Skin epidermis (tissue), 12 donors: ENCODE measurements at regions not wholly inside any gene's neighbourhood (a gene's known extent, or its start where the extent isn't known, plus 50 kb on each side); places are given as distances from the start of the nearest gene placed in this dataset.
"Not testable (repeated sequence)": the region's sequence is repeated elsewhere in the genome, so short reads cannot be mapped to it uniquely, and the experiment has no call there.

ENCODE experiments used
- H3K27ac ChIP-seq, 21 experiments: fragments of 200-600 bp; sonication (generic) in 11 of 21; one replicate each; pipeline ENCODE4 v1.5.0; 2020; ENCODE audit warnings: mild to moderate bottlenecking in 3 of 21, inconsistent platforms in 2 of 21, moderate library complexity in 2 of 21
- H3K4me3 ChIP-seq, 7 experiments: fragments of 200-600 bp; sonication (generic) in 2 of 7; one replicate each; pipeline ENCODE4 v1.5.0; 2020; ENCODE audit warnings: inconsistent platforms in 2 of 7, mild to moderate bottlenecking in 2 of 7, moderate library complexity in 1 of 7

GRCh38 chr4:151518359-151518758 is 109.4 kb downstream of the FHIP1A start:
- Histone ChIP-seq H3K4me3 (no peak overlapping the region), H3K27ac (no peak overlapping the region)

DNA sequence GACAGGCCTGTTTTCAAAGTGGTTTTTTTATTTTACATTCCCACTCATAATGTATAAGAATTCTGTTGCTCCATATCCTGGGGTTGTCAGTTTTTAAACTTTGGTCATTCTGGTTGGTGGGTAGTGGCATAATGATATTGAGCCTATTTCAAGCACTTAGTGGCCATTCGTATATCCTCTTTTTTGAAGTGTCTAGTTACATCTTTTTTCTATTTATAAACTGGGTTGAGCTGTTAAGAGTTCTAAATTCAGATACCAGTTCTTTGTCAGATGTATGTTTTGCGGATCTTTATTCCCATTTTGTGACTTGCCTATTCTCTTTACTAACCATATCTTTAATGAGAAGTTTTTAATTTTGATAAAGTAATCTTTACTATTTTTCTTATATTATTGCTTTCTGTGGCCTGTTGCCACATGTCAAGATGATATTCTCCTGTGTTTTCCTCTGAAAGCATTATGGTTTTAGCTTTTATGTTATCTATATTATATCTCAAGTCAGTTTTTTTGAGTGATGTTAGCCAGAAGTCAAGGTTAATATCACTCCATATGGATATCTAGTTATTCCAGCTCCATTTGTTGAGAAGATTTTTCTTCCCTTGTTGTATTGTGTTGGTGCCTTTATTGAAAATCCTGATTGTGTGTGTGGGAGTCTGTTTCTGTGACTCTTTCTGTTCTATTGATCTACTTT is 110.9 kb downstream of the FHIP1A start:
- H3K4me3 ChIP-seq = no peak overlapping the region

DNA sequence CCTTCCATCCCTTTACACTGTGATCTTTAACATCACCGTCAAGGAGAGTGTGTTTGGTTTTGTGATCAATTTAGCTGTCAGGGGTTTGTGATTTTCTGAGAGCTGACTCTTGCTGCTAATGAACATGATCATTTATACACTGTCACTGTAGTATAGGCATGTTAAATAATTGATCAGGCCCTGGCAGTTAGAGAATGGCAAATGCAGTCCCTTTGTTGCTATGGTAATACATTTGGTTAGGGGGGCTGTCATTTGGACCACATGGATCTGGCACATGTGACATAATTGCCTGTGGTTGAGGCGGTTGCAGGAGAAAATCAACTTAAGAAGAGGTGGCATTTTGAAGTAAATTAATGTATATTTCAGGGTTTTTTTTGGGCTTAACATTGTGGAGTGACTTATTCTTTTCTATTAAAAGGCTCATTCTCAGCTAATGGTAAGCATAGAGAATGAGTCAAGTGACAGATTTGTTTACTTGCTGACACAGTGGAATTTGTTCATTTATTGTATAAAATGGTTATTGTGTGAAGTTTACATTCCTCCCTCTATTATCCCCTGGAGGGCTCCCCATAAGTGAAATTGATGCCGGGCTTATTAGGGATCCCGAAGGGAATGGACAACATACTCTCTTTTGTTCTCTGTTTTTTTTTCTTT is 114.0 kb downstream of the FHIP1A start:
- H3K4me3 ChIP-seq = no peak overlapping the region
- H3K27ac ChIP-seq = no peak overlapping the region

More for the DNA sequence above, 110.9 kb downstream of the FHIP1A start:
- H3K27ac ChIP-seq = no peak overlapping the region

GRCh38 chr4:151524610-151525009 is 115.6 kb downstream of the FHIP1A start:
- Histone ChIP-seq H3K27ac (no peak overlapping the region), H3K4me3 (no peak overlapping the region)

DNA sequence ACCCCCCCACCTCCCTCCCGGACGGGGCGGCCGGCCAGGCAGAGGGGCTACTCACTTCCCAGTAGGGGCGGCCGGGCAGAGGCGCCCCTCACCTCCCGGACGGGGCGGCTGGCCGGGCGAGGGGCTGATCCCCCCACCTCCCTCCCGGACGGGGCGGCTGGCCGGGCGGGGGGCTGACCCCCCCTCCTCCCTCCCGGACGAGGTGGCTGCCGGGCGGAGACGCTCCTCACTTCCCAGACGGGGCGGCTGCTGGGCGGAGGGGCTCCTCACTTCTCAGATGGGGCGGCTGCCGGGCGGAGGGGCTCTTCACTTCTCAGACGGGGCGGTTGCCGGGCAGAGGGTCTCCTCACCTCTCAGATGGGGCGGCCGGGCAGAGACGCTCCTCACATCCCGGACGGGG is 117.5 kb downstream of the FHIP1A start:
- peak overlapping the region in 2 of 21 experiments; percentile 12 to 54 for H3K27ac ChIP-seq
- not testable (repeated sequence) for H3K4me3 ChIP-seq

DNA sequence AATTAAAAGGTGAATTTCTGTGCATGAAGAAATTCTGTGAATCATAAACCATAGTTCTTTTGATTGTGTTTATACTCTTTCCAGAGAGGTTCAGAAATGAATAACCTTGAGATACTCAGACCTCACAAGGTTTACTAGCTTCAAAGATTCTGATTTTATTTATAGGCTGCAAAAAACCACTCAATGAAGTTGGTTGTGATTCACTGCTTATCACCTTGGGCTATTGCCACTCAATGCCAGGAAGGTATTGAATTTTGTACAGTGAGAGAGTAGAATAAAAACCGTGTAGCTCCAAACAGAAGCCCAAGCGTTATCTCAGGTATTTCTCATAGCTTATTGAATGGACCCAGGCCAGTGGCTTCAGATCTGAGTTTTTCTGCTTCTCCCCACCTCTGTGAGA is 118.7 kb downstream of the FHIP1A start:
- no peak overlapping the region for H3K4me3 ChIP-seq
- no peak overlapping the region for H3K27ac ChIP-seq

GRCh38 chr4:151529187-151529586 is 120.2 kb downstream of the FHIP1A start:
- no peak overlapping the region for H3K27ac ChIP-seq

DNA sequence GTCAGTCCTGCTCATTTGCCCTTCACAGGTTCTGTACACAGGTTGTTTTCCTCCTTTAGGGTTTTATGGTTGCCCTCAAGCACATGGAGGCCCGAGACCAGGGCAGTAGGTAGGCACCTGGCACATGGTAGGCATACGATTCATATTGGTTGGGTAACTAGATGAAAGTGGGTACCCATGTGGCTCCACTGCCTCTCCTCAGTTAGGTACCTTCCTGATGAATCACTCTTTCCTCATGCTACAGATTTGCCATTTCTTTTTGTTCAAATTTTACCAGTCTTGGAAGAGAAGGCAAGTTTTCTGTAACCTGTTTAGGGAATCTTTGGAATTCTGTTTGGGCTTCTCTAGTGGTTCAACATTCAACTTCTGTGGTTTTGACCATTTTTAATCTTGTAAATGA is 121.3 kb downstream of the FHIP1A start:
- H3K4me3 ChIP-seq = no peak overlapping the region
- no peak overlapping the region for H3K27ac ChIP-seq

More at GRCh38 chr4:151529187-151529586, 120.2 kb downstream of the FHIP1A start:
- no peak overlapping the region for H3K4me3 ChIP-seq

DNA sequence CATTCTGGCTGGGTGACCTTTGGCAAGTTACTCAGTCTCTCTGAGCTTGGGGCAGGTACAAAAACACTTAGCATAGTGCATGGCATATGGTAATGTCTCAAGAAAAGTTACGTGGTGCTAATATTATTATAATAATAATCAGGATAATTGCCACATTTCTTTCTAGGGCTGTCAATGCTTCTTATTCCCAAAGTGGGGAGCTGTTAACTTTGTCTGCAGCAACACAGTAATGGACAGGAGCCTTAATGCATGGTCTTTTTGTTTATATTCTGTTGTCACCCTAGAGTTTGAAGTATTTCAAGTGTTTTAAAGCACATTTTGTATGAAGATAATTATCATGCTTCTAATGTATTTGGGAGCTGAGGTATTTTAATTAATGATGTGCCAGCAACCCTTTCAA is 121.8 kb downstream of the FHIP1A start:
- Histone ChIP-seq H3K27ac (no peak overlapping the region), H3K4me3 (no peak overlapping the region)

DNA sequence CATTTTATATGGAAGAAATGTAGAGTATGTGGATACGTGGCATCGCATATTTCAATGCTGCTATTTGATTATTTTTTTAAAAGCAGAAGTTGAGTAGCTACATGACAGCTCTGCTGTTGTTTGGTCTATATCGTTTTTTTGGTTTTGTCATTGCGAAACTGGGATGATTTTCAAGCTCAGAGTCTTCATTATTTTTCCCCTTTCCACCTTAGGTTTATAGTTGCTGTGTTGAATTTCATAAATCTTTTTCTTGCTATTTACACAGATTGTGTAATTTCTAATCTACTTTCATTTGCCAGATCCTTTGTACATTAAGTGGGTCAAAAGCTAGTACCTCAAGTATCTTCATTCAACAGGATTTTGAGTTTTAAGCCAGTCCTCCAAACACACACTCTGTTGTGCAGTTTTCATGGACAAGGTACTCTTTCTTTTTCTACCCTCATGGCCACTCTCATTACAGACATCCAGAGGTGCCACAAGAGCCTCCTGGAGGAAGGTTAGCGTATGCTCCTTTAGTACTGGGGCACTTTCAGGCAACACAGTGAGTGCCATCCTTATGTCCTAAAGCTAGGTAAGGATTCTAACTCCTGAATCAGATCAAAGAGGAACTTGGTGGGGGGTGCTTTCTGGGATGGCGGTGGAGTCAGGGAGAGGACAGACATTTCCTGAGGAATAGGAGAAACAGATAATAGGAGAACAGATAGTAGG is 123.2 kb downstream of the FHIP1A start:
- H3K4me3 ChIP-seq = no peak overlapping the region

DNA sequence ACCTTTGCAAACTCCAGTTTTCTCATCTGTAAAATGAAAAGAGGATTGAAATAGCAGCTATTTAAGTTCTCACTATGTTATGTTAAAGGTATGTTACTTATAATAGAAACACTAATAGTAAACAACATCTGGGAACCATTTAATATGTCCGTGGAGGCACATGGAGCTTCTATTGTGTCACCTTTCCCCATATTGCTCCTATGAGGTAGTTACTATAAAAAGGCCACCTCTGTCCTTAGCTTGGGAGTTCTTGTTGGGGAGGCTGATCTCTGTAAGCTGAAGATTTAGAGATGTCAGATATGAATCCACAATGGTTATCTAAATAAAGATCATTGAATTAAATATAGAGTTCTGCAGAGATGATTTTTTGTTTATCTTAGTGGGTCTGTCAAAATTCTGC is 125.2 kb downstream of the FHIP1A start:
- no peak overlapping the region for H3K27ac ChIP-seq
- H3K4me3 ChIP-seq = no peak overlapping the region

More for the DNA sequence above, 123.2 kb downstream of the FHIP1A start:
- no peak overlapping the region for H3K27ac ChIP-seq

DNA sequence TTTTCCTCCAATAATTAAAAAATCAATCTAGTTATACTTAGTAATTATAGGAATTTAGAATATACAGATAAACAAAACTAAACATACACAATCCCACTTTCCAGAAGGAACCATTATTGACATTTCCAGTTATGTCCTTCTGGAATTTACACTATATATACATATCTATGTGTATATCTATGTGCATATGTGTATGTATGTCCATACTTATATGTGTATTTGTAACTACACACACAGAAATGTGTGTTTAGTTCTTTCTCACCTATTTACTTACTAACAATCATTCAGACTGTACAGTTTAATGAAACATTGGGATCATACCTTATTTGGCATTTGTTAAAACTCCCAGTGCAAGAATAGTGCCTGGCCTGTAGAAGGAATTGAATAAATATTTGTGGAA is 126.4 kb downstream of the FHIP1A start:
- Histone ChIP-seq H3K4me3 (no peak overlapping the region), H3K27ac (no peak overlapping the region)

GRCh38 chr4:151537687-151538086 is 128.7 kb downstream of the FHIP1A start:
- no peak overlapping the region for H3K27ac ChIP-seq
- H3K4me3 ChIP-seq = no peak overlapping the region

DNA sequence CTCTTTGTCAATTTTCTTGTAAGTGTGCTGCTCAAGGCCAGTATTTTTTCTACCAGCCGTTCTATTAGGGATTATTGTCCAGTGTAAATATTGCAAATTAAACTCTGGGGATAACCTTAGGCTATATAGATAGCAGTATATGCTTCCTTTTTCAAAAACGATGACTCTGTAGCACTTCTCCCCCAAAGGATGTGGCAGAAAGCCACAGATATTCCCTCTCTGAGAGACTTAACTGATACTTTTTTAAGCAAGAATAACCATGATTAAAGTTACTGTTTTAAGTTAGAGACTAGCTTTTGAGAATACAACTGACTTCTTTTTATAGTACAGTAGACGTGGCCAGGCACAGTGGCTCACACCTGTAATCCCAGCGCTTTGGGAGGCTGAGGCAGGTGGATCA is 130.0 kb downstream of the FHIP1A start:
- Histone ChIP-seq H3K4me3 (no peak overlapping the region), H3K27ac (no peak overlapping the region)

DNA sequence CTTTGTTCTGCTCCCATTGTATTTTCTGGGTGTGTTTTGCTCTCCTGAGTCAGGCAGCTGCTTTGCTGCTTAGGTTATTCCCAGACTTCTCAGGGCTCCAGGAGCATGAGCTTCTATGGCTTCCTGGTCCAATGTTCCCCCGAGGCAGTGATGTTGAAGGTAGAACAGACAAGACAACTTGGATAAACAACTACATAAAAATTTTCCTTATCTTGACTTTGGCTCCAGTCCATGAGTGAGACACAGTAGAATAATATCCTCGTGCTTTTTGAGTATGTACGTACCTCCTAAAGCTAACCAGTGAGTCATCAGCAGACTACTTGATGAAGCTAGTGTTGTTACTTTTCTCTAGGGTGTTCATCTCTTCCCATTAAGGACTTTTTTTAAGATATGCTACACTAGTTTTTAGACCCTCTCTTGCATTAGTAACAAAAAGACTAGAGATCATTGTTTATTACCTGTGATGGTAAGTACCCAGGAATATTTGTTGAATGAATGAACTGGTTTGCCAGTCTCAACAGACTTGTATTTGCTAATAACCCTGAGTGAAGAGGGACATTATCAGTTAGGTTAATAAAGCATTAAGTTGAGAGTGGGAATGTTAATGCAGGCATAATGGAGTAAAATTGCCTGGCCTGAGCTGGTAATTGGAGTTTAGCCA is 131.9 kb downstream of the FHIP1A start:
- no peak overlapping the region for H3K4me3 ChIP-seq
- H3K27ac ChIP-seq = peak overlapping the region in 9 of 21 experiments; percentile 11 to 73 (median 47)

DNA sequence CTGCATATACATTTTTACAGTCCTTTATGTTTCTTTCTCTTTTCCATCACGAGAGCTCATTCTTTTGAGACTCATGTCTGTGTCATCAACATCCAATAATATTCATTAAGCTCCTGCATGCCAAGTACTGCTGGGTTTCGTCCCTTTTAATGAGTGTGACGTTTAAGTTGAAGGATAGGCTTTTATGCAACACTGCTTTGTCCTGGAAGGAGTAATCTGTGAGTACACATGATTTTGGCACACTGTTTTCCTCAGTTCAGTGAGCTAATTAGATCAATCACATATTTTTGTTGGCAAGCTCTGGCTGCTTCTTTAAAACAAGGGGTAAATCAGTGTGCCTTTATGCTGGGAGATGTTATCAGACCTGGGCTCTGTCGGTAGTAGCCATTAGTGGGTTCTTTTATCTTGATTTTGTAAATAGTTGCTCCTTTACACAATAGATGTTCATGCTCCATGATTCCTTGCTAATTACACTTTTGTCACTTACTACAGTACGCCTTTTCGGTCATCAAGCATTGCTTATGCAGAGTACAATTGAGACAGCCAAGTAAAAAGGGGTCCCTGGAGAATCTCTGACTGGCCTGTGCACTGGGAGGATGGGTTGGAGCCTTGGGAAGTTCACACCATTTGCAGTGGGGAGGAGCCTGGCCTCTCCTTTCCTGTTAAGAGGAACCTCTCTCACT is 132.6 kb downstream of the FHIP1A start:
- peak overlapping the region in 10 of 21 experiments; percentile 11 to 73 (median 46) for H3K27ac ChIP-seq

GRCh38 chr4:151548708-151549107 is 139.7 kb downstream of the FHIP1A start:
- no peak overlapping the region for H3K27ac ChIP-seq

More for the DNA sequence above, 132.6 kb downstream of the FHIP1A start:
- no peak overlapping the region for H3K4me3 ChIP-seq

DNA sequence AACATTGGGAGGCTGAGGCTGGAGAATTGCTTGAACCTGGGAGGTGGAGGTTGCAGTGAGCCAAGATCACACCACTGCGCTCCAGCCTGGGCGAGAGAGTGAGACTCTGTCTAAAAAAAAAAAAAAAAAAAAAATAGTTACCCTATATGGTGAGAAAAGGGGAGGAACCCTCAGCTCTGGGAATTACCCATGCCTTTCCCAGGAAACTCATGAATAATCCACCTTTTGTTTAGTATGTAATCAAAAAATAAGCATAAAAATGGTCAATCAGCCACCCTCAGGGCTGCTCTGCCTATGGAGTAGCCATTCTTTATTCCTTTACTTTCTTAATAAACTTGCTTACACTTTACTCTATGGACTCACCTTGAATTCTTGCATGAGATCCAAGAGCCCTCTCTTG is 140.4 kb downstream of the FHIP1A start:
- H3K27ac ChIP-seq, H3K4me3 ChIP-seq: not testable (repeated sequence)

More at GRCh38 chr4:151548708-151549107, 139.7 kb downstream of the FHIP1A start:
- no peak overlapping the region for H3K4me3 ChIP-seq

- Histone ChIP-seq H3K27ac (no peak overlapping the region), H3K4me3 (no peak overlapping the region)
These were observed 144.9 kb downstream of the FHIP1A start for GRCh38 chr4:151553874-151554273.
